Spleen (tissue), 11 donors: ENCODE measurements at regions not wholly inside any gene's neighbourhood (a gene's known extent, or its start where the extent isn't known, plus 50 kb on each side); places are given as distances from the start of the nearest gene placed in this dataset.

ENCODE experiments used
- DNase-seq: peaks from one replicate; pipeline ENCODE4 v3.0.0-alpha.2; 2020
- H3K27ac ChIP-seq, 8 donors: fragments of 200-600 bp; sonication (generic) in 7 of 8; 1 replicate in 4 of 8; 2 replicates in 4 of 8; pipeline versions ENCODE4 v1.5.0 to v1.8.0; 2016 to 2021; ENCODE audit warnings: inconsistent platforms in 4 of 8, mild to moderate bottlenecking in 4 of 8, moderate library complexity in 1 of 8
- H3K27me3 ChIP-seq, 7 donors: fragments of 200-600 bp; sonication (generic) in 6 of 7; replicated peaks in 1 of 7; 1 replicate in 4 of 7; 2 replicates in 3 of 7; pipeline versions ENCODE4 v1.5.0 to v1.8.0; 2016 to 2021; ENCODE audit warnings: inconsistent platforms in 3 of 7, mild to moderate bottlenecking in 1 of 7
- H3K36me3 ChIP-seq, 6 donors: fragments of 200-600 bp; sonication (generic) in 5 of 6; 1 replicate in 4 of 6; 2 replicates in 2 of 6; pipeline versions ENCODE4 v1.5.0 to v1.8.0; 2016 to 2021; ENCODE audit warnings: inconsistent platforms in 2 of 6
- H3K4me1 ChIP-seq, 6 donors: fragments of 200-600 bp; sonication (generic) in 5 of 6; 1 replicate in 3 of 6; 2 replicates in 3 of 6; pipeline versions ENCODE4 v1.5.0 to v1.8.0; 2016 to 2021; ENCODE audit warnings: inconsistent platforms in 3 of 6
- H3K4me3 ChIP-seq, 8 donors: fragments of 200-600 bp; sonication (generic) in 7 of 8; 1 replicate in 4 of 8; 2 replicates in 4 of 8; pipeline versions ENCODE4 v1.5.0 to v1.8.0; 2016 to 2021; ENCODE audit warnings: inconsistent platforms in 4 of 8, mild to moderate bottlenecking in 4 of 8, moderate library complexity in 2 of 8
- H3K9me3 ChIP-seq, 8 donors: fragments of 200-600 bp; sonication (generic) in 7 of 8; 1 replicate in 4 of 8; 2 replicates in 4 of 8; pipeline versions ENCODE4 v1.5.0 to v1.8.0; 2016 to 2021; ENCODE audit warnings: inconsistent platforms in 4 of 8
- CTCF ChIP-seq, 11 experiments: fragments of 200-600 bp in 7 of 11; fragments of 450-650 bp in 4 of 11; sonication (generic) in 4 of 11; IDR thresholded peaks in 8 of 11; conservative IDR thresholded peaks in 3 of 11; 1 replicate in 7 of 11; 2 replicates in 4 of 11; pipeline versions ENCODE4 v1.4.0 to v1.8.0; 2016 to 2021; ENCODE audit warnings: antibody characterized with exemption in 11 of 11, inconsistent platforms in 4 of 11, mild to moderate bottlenecking in 1 of 11
- POLR2A ChIP-seq, 3 donors: fragments of 450-650 bp; IDR thresholded peaks; one replicate each; pipeline ENCODE4 v1.5.1; 2017; ENCODE audit warnings: antibody characterized with exemption in 3 of 3, mild to moderate bottlenecking in 1 of 3
- POLR2AphosphoS5 ChIP-seq, 3 donors: sonication (generic); formaldehyde crosslinking; IDR thresholded peaks; one replicate each; pipeline ENCODE4 v1.5.1; 2017; ENCODE audit warnings: antibody characterized with exemption in 3 of 3
- WGBS, 5 donors: extraction: QIAGEN DNeasy Blood & Tissue Kit in 3 of 5; methylation state at CpG; one replicate each; pipeline versions ENCODE4 v1.1.5 to v1.1.7; 2013 to 2018; 5-methylcytosine and 5-hydroxymethylcytosine counted together
- intact Hi-C: fragments of 100-400 bp; cut with DNase I; formaldehyde crosslinking; loops from one replicate; pipeline ENCODE4 v1.15.0; 2023; ENCODE audit warnings: low total_unique reads
- donor health status: healthy with polysubstance abuse.
- donor health status: DM: no; HTN: no; CAD: no; lungs with moderate emphysema.
- donor health status: DM: no; HTN: no; CAD: no.
- donor health status: Bipolar disorder and iron deficiency.
- donor health status: healthy.
- donor health status: DM: no; HTN: no; CAD: no.
- donor health status: DM: yes; HTN: yes; CAD: no.

- no peak for DNase-seq
- TF ChIP-seq CTCF (IDR thresholded peaks at IDR 0.05 in 8 of 11, conservative IDR thresholded peaks at IDR 0.05 in 3 of 11) (no peak), POLR2AphosphoS5 (IDR thresholded peaks at IDR 0.05) (no peak), POLR2A (IDR thresholded peaks at IDR 0.05) (no peak)
- H3K27me3 ChIP-seq, result no peaks in the 10 kb centered on the region
- H3K4me1 ChIP-seq, result no peaks in the 10 kb centered on the region
- no peaks in the 10 kb centered on the region for H3K36me3 ChIP-seq
- no peak overlapping the region for H3K27ac ChIP-seq
- WGBS, 5 donors, result 68 to 90% (median 79%) methylated on average over 1 of the region's 1 CpG
- H3K4me3 ChIP-seq, result no peak overlapping the region
- no peaks in the 10 kb centered on the region for H3K9me3 ChIP-seq
- intact Hi-C loops, result no loop called here
Observed at GRCh38 chr5:98483301-98483685, 290.2 kb upstream of the RGMB start.

GRCh38 chr5:98489021-98489420, 284.4 kb upstream of the RGMB start:
- Histone ChIP-seq H3K27ac (no peak overlapping the region), H3K4me3 (no peak overlapping the region), H3K36me3 (no peaks in the 10 kb centered on the region), H3K9me3 (peaks cover 0 to 21% (median 9%) of the 10 kb centered on the region in 8 donors), H3K27me3 (no peaks in the 10 kb centered on the region), H3K4me1 (no peaks in the 10 kb centered on the region)
- intact Hi-C loops, result no loop called here
- no peak for TF ChIP-seq POLR2AphosphoS5 (IDR thresholded peaks at IDR 0.05)
- no peak for TF ChIP-seq POLR2A (IDR thresholded peaks at IDR 0.05)
- TF ChIP-seq CTCF (IDR thresholded peaks at IDR 0.05 in 8 of 11, conservative IDR thresholded peaks at IDR 0.05 in 3 of 11), result no peak
- no peak for DNase-seq
- 82 to 91% (median 88%) methylated on average over 3 of the region's 3 CpGs for WGBS, 5 donors

GRCh38 chr5:98490348-98490747, 283.1 kb upstream of the RGMB start:
- intact Hi-C loops, result no loop called here
- Histone ChIP-seq H3K27me3 (no peaks in the 10 kb centered on the region), H3K9me3 (peaks cover 0 to 25% (median 11%) of the 10 kb centered on the region in 8 donors), H3K4me3 (no peak overlapping the region), H3K27ac (no peak overlapping the region), H3K4me1 (no peaks in the 10 kb centered on the region), H3K36me3 (no peaks in the 10 kb centered on the region)
- WGBS, 5 donors, result 93 to 98% (median 94%) methylated on average over 10 of the region's 10 CpGs
- TF ChIP-seq POLR2AphosphoS5 (IDR thresholded peaks at IDR 0.05) (no peak), POLR2A (IDR thresholded peaks at IDR 0.05) (no peak), CTCF (IDR thresholded peaks at IDR 0.05 in 8 of 11, conservative IDR thresholded peaks at IDR 0.05 in 3 of 11) (no peak)
- peak; percentile 56 for DNase-seq

GRCh38 chr5:98492258-98492657, 281.2 kb upstream of the RGMB start:
- Histone ChIP-seq H3K9me3 (peaks cover 0 to 30% (median 11%) of the 10 kb centered on the region in 8 donors), H3K4me1 (no peaks in the 10 kb centered on the region), H3K27me3 (no peaks in the 10 kb centered on the region), H3K27ac (no peak overlapping the region), H3K36me3 (no peaks in the 10 kb centered on the region), H3K4me3 (no peak overlapping the region)
- DNase-seq, result no peak
- 60 to 90% (median 85%) methylated on average over 1 of the region's 1 CpG for WGBS, 5 donors
- no peak for TF ChIP-seq POLR2A (IDR thresholded peaks at IDR 0.05)
- TF ChIP-seq POLR2AphosphoS5 (IDR thresholded peaks at IDR 0.05), result no peak
- no peak for TF ChIP-seq CTCF (IDR thresholded peaks at IDR 0.05 in 8 of 11, conservative IDR thresholded peaks at IDR 0.05 in 3 of 11)
- intact Hi-C loops, result no loop called here
